Esophagus squamous epithelium (tissue), 4 donors: ENCODE measurements at regions not wholly inside any gene's neighbourhood (a gene's known extent, or its start where the extent isn't known, plus 50 kb on each side); places are given as distances from the start of the nearest gene placed in this dataset.

Experiments
- POLR2A ChIP-seq, 4 donors: fragments of 450-650 bp; IDR thresholded peaks; one replicate each; pipeline ENCODE4 v1.6.1; 2017; ENCODE audit warnings: antibody characterized with exemption in 4 of 4, mild to moderate bottlenecking in 4 of 4, moderate library complexity in 3 of 4
- TF ChIP-seq, protein P1 (sequence below), 6 experiments: fragments of 450-650 bp in 4 of 6; fragments of 200-600 bp in 2 of 6; sonication (generic) in 2 of 6; IDR thresholded peaks; one replicate each; pipeline ENCODE4 v1.5.1; 2016 to 2019; ENCODE audit warnings: antibody characterized with exemption in 6 of 6, mild to moderate bottlenecking in 4 of 6, moderate library complexity in 4 of 6

DNA sequence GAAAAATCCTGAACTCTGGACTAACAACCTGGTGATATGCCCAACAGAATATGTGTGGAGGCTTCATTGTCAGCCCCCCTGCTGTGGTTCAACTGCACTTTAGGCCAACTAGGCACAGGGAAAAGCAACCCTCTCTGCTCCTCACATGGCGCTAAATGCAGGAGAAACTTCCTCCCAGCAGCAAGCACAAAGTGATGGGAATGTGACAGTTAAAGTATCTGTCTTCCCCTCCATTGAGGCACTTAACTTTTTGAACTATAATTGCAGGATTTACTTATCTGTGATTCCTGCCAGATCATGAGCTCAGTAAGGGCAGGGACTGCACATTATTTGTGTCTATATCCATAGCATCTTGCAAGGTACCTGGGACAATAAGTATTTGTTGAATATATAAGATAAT lies 981.2 kb upstream of the KLHL29 start:
- TF ChIP-seq, protein P1, sequence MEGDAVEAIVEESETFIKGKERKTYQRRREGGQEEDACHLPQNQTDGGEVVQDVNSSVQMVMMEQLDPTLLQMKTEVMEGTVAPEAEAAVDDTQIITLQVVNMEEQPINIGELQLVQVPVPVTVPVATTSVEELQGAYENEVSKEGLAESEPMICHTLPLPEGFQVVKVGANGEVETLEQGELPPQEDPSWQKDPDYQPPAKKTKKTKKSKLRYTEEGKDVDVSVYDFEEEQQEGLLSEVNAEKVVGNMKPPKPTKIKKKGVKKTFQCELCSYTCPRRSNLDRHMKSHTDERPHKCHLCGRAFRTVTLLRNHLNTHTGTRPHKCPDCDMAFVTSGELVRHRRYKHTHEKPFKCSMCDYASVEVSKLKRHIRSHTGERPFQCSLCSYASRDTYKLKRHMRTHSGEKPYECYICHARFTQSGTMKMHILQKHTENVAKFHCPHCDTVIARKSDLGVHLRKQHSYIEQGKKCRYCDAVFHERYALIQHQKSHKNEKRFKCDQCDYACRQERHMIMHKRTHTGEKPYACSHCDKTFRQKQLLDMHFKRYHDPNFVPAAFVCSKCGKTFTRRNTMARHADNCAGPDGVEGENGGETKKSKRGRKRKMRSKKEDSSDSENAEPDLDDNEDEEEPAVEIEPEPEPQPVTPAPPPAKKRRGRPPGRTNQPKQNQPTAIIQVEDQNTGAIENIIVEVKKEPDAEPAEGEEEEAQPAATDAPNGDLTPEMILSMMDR (IDR thresholded peaks at IDR 0.05) = no peak
- no peak for TF ChIP-seq POLR2A (IDR thresholded peaks at IDR 0.05)
